Activated CD8-positive, alpha-beta T cell treated with anti-CD3 and anti-CD28 coated beads for 36 hours (primary cell): ENCODE measurements at regions not wholly inside any gene's neighbourhood (a gene's known extent, or its start where the extent isn't known, plus 50 kb on each side); places are given as distances from the start of the nearest gene placed in this dataset.

ENCODE experiments used
- ATAC-seq: fragments of 200-7000 bp; cut with Tn5 transposase; one replicate; pipeline ENCODE4 v1.10.0; 2021; ENCODE audit warnings: mild to moderate bottlenecking, moderate library complexity
- CTCF ChIA-PET: fragments of 350-600 bp; sonication (Branson Sonifier 250); formaldehyde crosslinking; loops from one replicate; lab custom pipeline; 2021; ENCODE audit warnings: antibody characterized with exemption; lab: Charles Lee
- POLR2A ChIA-PET: fragments of 350-600 bp; sonication (Branson Sonifier 250); formaldehyde crosslinking; loops from one replicate; lab custom pipeline; 2021; ENCODE audit warnings: antibody characterized with exemption; lab: Charles Lee
- DNase-seq: peaks from one replicate; pipeline ENCODE4 v3.0.0-alpha.2; 2020
- H3K27ac Mint-ChIP-seq: one replicate; pipeline ENCODE4 v1.8.0; 2021; ENCODE audit warnings: mild to moderate bottlenecking, mixed read lengths
- H3K27me3 Mint-ChIP-seq: one replicate; pipeline ENCODE4 v1.8.0; 2021; ENCODE audit warnings: mixed read lengths
- H3K36me3 Mint-ChIP-seq: one replicate; pipeline ENCODE4 v1.8.0; 2021; ENCODE audit warnings: low read depth, mixed read lengths
- H3K4me1 Mint-ChIP-seq: one replicate; pipeline ENCODE4 v1.8.0; 2021; ENCODE audit warnings: low read depth, mixed read lengths
- H3K4me3 Mint-ChIP-seq: one replicate; pipeline ENCODE4 v1.8.0; 2021; ENCODE audit warnings: mild to moderate bottlenecking, moderate library complexity, mixed read lengths
- H3K9me3 Mint-ChIP-seq: one replicate; pipeline ENCODE4 v1.8.0; 2021; ENCODE audit warnings: mixed read lengths
- intact Hi-C: fragments of 100-400 bp; cut with micrococcal nuclease; formaldehyde crosslinking; loops from one replicate; pipeline ENCODE4 v1.10.0; 2022
- TF ChIP-seq, protein P1 (sequence below): fragments of 200-600 bp; IDR thresholded peaks from one replicate; pipeline ENCODE4 v1.8.0; 2022; ENCODE audit warnings: antibody characterized with exemption, mild to moderate bottlenecking

DNA sequence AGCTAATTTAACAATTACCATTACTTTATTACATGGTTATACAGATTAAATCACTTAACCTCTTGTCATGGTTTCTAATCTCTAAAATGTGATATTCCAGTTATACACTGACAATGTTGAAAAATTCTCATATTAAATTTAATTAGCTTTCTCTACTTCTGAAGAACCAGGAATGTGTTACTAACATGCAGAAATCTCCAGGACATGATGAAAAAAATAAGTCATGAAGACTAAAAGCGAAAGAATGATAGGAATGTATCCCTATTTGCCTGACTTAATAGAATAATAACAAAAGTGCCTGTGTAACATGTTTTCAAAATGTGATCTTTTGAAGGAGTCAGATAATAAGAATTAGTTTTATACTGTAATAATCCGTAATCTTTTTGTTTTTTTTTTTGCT, 2823.7 kb upstream of the PCDH20 start:
- TF ChIP-seq, protein P1, sequence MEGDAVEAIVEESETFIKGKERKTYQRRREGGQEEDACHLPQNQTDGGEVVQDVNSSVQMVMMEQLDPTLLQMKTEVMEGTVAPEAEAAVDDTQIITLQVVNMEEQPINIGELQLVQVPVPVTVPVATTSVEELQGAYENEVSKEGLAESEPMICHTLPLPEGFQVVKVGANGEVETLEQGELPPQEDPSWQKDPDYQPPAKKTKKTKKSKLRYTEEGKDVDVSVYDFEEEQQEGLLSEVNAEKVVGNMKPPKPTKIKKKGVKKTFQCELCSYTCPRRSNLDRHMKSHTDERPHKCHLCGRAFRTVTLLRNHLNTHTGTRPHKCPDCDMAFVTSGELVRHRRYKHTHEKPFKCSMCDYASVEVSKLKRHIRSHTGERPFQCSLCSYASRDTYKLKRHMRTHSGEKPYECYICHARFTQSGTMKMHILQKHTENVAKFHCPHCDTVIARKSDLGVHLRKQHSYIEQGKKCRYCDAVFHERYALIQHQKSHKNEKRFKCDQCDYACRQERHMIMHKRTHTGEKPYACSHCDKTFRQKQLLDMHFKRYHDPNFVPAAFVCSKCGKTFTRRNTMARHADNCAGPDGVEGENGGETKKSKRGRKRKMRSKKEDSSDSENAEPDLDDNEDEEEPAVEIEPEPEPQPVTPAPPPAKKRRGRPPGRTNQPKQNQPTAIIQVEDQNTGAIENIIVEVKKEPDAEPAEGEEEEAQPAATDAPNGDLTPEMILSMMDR = no peak
- Mint-ChIP-seq H3K9me3 (peaks cover 7% of the 10 kb centered on the region), H3K36me3 (no peaks in the 10 kb centered on the region), H3K27ac (no peak overlapping the region), H3K27me3 (no peaks in the 10 kb centered on the region), H3K4me3 (no peak overlapping the region), H3K4me1 (no peaks in the 10 kb centered on the region)
- ATAC-seq (no peak), DNase-seq (no peak)
- intact Hi-C loops = no loop called here
- POLR2A ChIA-PET = no interaction called here
- CTCF ChIA-PET = no interaction called here

DNA sequence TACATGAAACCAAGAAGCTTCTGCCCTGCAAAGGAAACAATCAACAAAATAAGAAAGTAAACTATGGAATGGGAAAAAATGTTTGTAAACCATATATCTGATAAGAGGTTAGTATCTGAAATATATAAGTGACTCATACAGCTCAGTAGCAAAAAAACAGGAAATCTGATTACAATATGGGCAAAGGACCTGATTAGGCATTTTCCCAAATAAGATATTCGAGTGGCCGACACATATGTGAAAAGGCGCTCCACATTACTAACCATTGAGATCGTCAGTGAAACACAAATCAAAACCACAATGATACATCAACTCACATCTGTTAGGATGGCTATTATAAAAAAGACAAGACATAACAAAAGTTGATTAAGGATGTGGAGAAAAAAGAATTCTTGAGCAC, 2818.6 kb upstream of the PCDH20 start:
- TF ChIP-seq, protein P1 = no peak
- Mint-ChIP-seq H3K27me3 (no peaks in the 10 kb centered on the region), H3K27ac (no peak overlapping the region), H3K9me3 (peaks cover 5% of the 10 kb centered on the region), H3K4me3 (no peak overlapping the region), H3K4me1 (no peaks in the 10 kb centered on the region), H3K36me3 (no peaks in the 10 kb centered on the region)
- ChIA-PET CTCF (no interaction called here), POLR2A (no interaction called here)
- intact Hi-C loops = no loop called here
- ATAC-seq (no peak), DNase-seq (no peak)

DNA sequence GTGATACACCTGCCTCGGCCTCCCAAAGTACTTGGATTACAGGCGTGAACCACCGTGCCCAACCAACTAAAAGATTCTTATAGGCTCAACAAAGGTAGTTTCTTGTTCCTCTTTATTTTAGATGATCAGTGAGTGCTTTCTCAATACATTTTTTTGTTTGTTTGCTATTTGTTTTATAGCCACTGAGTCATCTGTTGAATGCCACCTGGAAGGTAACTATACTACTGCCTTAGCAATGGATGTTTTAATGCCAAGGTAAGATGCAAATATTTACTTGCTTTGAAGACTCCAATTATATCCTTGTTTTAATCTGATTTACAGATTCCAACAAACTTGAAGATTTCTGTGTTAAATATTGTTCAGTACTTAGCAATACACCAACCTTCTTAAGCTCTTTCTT, 2807.4 kb upstream of the PCDH20 start:
- peaks cover 15% of the 10 kb centered on the region for H3K9me3 Mint-ChIP-seq
- ChIA-PET CTCF (no interaction called here), POLR2A (no interaction called here)
- H3K4me1 Mint-ChIP-seq = no peaks in the 10 kb centered on the region
- intact Hi-C loops = no loop called here
- TF ChIP-seq, protein P1 = no peak
- H3K4me3 Mint-ChIP-seq = no peak overlapping the region
- no peaks in the 10 kb centered on the region for H3K36me3 Mint-ChIP-seq
- no peaks in the 10 kb centered on the region for H3K27me3 Mint-ChIP-seq
- DNase-seq = no peak
- H3K27ac Mint-ChIP-seq = no peak overlapping the region
- ATAC-seq = no peak

DNA sequence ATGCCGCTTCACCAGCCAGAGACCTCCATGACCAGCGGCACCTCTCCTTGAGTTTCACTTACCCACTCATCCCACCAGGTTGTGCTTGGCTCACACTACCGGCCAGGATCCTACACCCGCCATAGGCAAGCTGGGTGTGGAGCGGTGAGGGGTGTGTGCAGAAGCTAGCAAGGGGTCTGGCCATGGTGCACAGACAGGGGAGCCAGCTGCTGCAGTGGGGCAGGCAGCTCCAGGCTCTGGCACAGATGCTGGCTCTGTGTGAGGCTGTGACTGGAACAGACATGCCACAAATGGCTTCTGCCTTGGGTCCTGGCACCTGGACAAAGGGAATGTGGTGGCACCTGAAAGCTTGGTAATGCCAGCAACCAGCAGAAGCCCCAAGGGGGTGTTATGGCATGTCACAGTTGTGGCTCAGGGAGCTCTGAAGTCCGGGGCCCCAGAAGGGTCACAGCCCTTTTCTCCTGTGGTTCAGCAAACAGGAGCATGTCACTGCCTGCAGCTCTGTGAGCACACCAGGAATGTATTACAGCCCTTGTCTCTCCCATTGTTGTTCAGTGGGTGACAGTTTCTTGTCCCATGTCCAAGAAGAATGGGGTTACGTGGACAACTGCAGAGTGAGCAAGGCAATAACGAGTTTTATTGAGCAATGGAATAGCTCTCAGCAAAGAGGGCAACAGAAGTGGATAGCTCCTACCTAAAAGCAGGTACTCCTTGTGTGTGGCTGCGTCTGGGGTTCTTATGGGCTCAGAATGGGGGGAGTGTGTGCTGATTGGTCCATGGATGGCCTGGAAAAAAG, 2791.0 kb upstream of the PCDH20 start:
- Mint-ChIP-seq H3K4me3 (no peak overlapping the region), H3K36me3 (no peaks in the 10 kb centered on the region), H3K27me3 (no peaks in the 10 kb centered on the region), H3K27ac (no peak overlapping the region), H3K4me1 (no peaks in the 10 kb centered on the region), H3K9me3 (peaks cover 18% of the 10 kb centered on the region)
- intact Hi-C loops = no loop called here
- TF ChIP-seq, protein P1 = no peak
- DNase-seq = no peak
- no peak for ATAC-seq
- ChIA-PET POLR2A (no interaction called here), CTCF (no interaction called here)

DNA sequence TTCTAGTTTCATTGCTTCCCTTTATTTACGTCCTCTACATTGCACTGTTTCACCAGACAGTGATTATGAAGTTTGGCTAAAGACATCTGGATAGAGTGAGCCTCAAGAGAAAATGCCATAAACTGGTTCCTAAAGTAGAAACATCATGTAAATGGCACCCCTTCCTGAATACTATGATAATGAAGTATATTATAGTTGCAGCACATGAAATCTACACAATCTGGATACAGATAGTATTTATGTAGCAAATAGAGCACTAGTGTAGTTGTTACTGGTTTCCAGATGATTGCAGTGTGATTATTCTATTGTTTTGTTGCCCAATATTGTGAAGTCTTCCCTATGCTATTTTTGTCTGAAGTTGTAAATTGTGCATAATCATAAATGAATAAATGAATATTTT, 2786.9 kb upstream of the PCDH20 start:
- Mint-ChIP-seq H3K36me3 (no peaks in the 10 kb centered on the region), H3K4me3 (no peak overlapping the region)
- CTCF ChIA-PET = no interaction called here

More for the DNA sequence above, 2786.9 kb upstream of the PCDH20 start:
- H3K27me3 Mint-ChIP-seq = no peaks in the 10 kb centered on the region
- intact Hi-C loops = no loop called here
- POLR2A ChIA-PET = no interaction called here
- TF ChIP-seq, protein P1 = no peak
- peaks cover 9% of the 10 kb centered on the region for H3K9me3 Mint-ChIP-seq
- no peak overlapping the region for H3K27ac Mint-ChIP-seq
- no peak for DNase-seq
- no peaks in the 10 kb centered on the region for H3K4me1 Mint-ChIP-seq
- ATAC-seq = no peak
